DMS 273 treated with DMSO at 0.1 percent for 48 hours (cell line): ENCODE measurements at regions not wholly inside any gene's neighbourhood (a gene's known extent, or its start where the extent isn't known, plus 50 kb on each side); places are given as distances from the start of the nearest gene placed in this dataset.

ENCODE experiments used
- DNase-seq: peaks from one replicate; lab custom pipeline; 2025; lab: John Stamatoyannopoulos, UW

DNA sequence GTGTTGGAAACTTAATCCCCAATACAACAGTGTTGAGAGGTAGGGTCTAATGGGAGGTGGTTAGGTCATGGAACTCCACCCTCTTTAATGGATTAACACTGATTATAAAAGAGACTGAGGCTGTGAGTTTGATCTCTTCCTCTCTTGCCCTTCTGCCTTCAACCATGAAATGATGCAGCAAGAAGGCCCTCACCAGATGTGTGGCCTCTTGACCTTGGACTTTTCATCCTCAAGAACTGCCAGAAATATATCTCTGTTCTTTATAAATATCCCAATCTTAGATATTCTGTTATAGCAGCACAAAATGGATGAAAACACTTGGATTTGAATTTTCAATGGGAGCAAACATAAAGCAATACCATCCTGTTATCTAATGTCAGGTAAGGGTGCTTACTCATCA, 67.6 kb downstream of the NMUR2 start:
- no peak for DNase-seq

DNA sequence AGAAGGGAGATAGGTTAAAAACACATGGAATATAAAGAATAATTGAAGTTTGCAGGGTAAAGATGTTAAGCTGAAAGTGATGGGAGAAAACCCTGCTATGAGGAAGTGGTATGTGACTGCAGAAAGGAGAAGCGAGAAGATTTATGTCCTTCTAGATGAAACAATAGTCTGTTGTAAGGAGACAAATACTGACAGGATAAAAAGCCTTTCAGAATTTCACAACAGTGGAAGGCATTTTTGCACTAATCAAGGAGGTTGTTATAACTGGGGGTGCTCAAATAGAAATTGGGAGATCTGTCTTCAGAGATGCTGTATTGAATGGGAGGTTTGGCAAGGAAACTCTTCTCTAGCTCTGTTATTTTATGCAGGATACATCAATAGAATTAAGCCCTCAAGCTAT, 69.6 kb downstream of the NMUR2 start:
- no peak for DNase-seq

- DNase-seq = no peak
Observed at GRCh38 chr5:152332716-152333460, 72.2 kb downstream of the NMUR2 start.

DNA sequence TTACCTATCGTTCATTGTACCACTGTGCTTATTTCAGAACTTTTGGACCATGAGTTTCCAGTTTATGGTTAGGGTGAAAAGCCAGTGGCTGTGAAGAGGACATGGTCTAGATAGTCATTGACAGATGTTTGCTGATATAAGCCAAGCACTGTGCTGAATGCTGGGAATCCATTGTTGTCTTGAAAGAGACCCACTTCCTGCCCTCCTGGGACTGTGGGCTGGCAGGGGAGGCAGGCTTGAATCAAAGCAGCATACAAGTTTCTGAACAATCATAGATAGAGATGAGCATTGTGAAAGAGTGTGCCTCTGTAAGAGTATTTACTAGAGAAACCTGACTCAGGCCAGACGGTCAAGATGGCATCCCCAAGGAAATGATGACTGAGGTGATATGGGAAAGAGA, 73.4 kb downstream of the NMUR2 start:
- DNase-seq = no peak

DNA sequence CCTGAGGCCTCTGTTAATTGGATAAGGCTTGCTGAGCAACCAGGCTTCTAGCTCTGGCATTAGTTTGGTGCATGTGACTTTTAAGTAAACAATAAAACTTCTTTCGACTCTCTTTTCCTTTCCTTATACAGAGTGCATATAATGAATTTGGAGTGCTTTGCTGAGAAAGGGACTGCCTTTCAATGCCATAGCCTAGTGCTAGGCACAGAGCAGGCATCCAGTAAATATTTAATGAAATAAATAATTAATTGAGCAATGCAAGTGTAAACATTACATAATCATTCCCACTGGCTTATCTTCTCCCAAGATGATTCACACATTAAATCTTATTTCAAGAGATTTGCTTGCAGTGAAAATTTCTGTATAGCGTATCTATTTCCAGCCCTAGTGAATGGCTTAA, 74.1 kb downstream of the NMUR2 start:
- no peak for DNase-seq

DNA sequence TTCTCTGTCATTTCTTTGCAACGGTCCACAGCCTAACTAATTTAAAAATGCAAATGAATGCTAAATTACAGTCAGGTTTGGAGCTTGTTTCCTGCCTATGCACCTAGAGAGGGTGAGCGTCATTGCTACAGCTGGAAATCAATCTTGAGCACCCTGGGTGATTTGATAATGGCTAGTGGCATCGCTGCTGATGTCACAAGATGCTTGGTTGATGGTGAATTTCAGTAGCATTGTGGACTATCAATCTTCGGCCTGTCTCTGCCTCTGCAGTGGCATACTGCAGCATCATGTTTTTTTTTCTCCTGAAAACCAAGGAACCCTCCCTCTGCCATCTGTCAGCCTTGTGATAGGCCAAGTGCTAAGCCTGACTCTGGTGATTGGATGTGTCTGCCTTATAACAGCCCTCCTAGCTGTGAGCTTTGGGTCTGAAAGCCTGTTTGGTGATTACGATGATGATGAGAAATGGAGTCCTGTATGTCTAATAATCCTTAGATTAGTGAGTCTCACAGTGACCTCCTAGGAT, 75.3 kb downstream of the NMUR2 start:
- DNase-seq = no peak

- DNase-seq = no peak
Observed at GRCh38 chr5:152329207-152329606, 75.9 kb downstream of the NMUR2 start.

DNA sequence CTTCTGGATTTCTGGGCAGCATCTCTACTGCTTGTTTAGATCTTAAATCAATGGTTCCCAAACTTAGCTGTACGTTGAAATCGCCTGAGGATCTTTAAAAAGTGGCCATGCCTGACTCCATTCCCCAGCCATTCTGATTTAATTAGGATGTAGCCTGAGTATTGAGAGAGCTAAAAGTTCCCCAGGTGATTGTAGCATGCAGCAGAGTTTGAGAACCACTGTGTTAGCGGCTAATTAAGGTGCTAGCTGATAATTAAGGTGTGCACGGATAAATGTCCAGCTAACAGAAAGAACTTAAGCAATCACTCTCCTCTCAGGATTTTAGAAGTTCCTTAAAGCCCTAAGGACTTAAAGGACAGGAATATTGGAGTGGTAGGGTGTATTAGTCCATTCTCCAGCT, 89.1 kb downstream of the NMUR2 start:
- DNase-seq = no peak

DNA sequence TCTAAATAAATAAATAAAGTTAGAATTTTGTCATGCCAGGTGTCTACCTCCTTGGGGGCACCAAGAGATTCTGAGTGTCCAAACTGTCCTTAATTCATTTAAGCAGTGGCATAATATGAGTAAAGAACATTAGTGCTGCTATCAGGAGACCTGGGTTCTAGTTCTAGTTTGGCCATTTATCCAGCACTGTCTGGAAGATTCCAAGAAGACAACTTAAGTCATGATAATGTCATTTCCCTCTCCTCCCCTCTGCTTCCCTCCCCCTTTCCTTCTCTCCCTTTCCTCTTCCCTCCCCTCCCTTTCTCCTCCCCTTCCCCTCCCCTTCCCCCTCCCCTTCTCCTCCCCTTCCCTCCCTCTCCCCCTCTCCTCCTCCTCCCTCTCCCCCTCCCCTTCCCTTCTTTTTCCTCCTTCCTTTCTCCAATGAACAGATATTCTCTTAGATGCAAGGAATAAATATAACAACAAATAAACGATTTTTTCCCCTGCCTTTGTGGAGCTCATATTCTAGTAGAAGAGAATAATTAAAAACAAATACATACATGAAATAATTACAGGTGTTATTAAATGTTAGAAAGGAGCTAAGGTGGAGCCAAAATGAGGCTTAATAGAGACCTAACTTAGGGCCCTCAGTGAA, 90.8 kb downstream of the NMUR2 start:
- DNase-seq = no peak

- no peak for DNase-seq
Observed at GRCh38 chr5:152309926-152310450, 95.1 kb downstream of the NMUR2 start.

DNA sequence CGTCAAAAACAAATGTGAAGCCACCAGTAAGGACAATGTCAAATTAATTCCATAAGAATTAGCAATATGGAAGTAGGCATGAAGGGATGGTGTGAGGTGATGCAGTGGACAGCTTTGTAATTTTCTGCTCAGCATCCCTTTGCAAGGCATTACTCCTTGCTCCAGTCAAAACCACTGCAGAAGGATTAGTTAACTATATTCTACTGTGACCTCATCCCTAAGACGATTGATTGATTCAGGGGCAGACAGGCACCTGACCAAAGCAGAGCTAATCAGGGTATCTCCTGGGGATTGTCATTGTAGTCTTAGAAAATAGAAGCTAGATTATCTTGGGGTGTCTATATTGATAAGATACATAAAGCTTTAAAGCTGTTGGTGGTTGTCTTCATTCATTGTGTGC, 98.7 kb downstream of the NMUR2 start:
- no peak for DNase-seq

DNA sequence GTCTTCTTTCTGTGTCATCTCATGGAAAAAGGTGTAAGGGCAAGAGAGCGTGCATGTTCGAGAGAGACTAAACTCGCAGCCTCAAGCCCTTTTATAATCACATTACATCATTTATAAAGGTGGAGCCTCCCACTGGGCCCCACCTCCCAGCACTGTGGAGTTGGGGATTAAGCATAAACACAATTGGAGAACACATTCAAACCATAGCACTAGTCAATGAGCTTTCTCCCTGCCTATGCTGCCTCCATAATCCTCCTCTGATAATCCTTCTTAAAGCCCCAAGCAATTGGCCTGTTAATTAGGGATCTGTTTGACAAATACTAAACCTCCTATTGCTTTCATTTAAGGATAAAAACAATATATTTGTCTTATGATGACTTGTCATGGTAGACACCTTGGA, 99.6 kb downstream of the NMUR2 start:
- no peak for DNase-seq

DNA sequence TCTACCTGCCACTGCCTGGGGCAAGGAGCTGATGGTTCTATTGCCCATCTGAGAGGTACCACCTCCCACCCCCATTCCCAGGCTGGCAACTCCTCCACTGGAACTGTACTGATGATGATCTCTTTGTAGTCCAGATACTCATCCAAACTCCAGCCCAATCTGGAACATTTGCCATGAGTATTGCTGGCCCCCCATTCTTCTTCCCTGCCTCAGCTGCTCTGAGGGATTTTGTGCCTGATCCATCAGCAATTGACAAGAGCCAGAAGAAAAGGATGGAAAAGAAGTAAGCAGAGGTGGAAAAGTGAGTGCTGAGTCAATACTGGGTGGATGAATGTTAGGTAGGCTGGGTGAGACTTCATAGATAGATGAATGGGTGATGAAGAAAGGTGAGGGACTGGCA, 101.2 kb downstream of the NMUR2 start:
- no peak for DNase-seq

GRCh38 chr5:152297866-152298265, 107.2 kb downstream of the NMUR2 start:
- DNase-seq = no peak

- no peak for DNase-seq
Observed at GRCh38 chr5:152293189-152293588, 111.9 kb downstream of the NMUR2 start.

- DNase-seq = no peak
Observed at GRCh38 chr5:152290181-152290580, 114.9 kb downstream of the NMUR2 start.

- no peak for DNase-seq
Observed at GRCh38 chr5:152288917-152289595, 116.0 kb downstream of the NMUR2 start.

GRCh38 chr5:152288499-152288898, 116.6 kb downstream of the NMUR2 start:
- DNase-seq = no peak

DNA sequence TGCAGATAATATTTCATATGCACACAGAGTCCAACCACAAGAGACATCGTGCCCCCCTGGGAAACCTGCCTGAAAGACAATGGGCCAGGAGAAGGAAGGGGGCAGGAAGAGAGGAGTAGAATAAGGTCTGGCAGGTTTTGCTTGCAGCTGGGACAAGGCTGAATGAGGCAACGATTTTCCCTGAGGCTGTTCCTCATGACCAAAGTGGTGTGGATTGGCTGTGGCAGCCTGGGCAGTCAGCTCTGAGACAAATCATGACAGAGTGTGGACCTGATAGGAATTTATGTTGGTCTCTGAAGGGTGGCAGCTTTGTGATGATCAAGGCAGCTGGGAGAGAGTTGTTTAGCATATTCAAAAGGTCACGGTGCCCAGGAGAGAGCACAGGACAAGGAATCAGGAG, 119.3 kb downstream of the NMUR2 start:
- DNase-seq = no peak

GRCh38 chr5:152282331-152282730, 122.7 kb downstream of the NMUR2 start:
- DNase-seq = no peak

DNA sequence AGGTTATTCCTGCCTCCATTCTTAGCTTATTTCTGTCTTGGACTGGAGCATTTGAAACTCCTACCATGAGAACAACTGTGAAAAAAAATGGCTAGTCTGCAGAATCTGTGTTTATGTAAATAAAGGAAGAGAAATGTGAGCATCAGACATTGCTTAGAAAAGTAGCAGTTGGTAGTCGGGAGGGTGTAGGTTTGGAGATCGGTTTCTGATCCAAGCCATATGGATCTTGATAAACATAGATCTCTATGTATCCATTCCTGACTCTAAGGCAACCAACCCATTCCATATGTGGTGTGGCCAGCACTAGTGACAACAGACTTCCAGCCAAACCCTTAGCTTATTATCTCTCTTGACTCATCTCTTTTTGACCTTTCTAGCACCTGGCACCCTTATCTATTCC, 127.1 kb downstream of the NMUR2 start:
- DNase-seq = no peak

- DNase-seq = no peak
Observed at GRCh38 chr5:152274224-152274623, 130.9 kb downstream of the NMUR2 start.

GRCh38 chr5:152271420-152271819, 133.7 kb downstream of the NMUR2 start:
- DNase-seq = no peak
